ENCODE measurements at regions not wholly inside any gene's neighbourhood (a gene's known extent, or its start where the extent isn't known, plus 50 kb on each side); places are given as distances from the start of the nearest gene placed in this dataset.

GRCh38 chr2:196341277-196341841 is 170.0 kb upstream of the STK17B start:
- Histone ChIP-seq H3K27ac (ENCODE audit: insufficient read depth, low read depth, low read length, poor library complexity, severe bottlenecking) (no peak overlapping the region), H3K27me3 (ENCODE audit: control insufficient read depth, insufficient read depth, low read length, poor library complexity, severe bottlenecking) (no peaks in the 10 kb centered on the region), H3K36me3 (ENCODE audit: control insufficient read depth, insufficient read depth, low read length) (no peaks in the 10 kb centered on the region), H3K9me3 (ENCODE audit: control insufficient read depth, low read length) (no peaks in the 10 kb centered on the region), H3K4me3 (ENCODE audit: insufficient read depth, low read depth, low read length) (no peak overlapping the region), H3K4me1 (ENCODE audit: control insufficient read depth, insufficient read depth, low read length) (no peaks in the 10 kb centered on the region)
- 94% methylated on average over 2 of the region's 2 CpGs for WGBS, 2 experiments

DNA sequence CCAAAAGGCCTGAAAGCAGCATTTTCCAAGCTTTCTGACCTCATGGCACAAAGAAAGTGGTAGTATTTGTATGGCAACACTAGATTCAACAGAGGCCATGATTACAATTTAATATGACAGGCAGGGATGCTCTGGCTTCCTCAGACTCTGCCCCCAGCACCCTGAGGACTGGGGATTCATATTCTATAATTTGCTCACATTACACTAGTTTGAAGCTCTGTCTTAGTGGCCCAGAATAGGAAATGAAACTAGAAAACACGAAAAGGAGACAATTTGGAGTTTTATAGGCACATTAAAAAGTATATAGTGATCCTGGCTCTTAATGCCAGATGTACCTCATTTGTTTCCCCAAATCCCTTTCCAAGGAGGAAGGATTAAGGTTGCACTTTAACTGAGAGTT is 173.0 kb upstream of the STK17B start:
- 100% methylated on average over 1 of the region's 1 CpG for WGBS, 2 experiments

DNA sequence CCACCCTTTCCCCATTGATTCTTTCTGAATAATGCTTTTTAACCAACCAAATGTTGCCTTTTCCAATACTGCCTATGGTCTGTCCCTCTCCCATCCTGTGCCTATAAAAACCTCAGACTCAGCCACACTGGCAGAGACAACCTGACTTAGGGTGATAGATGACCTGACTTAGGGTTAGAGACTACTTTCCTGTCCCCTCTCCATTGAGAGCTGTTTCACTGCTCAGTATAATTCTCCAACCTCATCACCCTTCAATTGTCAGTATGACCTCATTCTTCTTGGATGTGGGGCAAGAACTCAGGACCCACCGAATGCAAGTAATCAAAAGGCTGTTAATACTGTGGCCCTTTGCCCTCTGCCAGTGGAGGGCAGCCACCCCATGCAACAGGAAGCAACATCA is 182.3 kb upstream of the STK17B start:
- no peaks in the 10 kb centered on the region for H3K4me1 ChIP-seq (ENCODE audit: control insufficient read depth, insufficient read depth, low read length)
- no peak overlapping the region for H3K4me3 ChIP-seq (ENCODE audit: insufficient read depth, low read depth, low read length)
- 91 to 94% methylated on average over 1 of the region's 1 CpG for WGBS, 2 experiments
- H3K36me3 ChIP-seq (ENCODE audit: control insufficient read depth, insufficient read depth, low read length) = no peaks in the 10 kb centered on the region
- no peaks in the 10 kb centered on the region for H3K27me3 ChIP-seq (ENCODE audit: control insufficient read depth, insufficient read depth, low read length, poor library complexity, severe bottlenecking)
- no peaks in the 10 kb centered on the region for H3K9me3 ChIP-seq (ENCODE audit: control insufficient read depth, low read length)
- H3K27ac ChIP-seq (ENCODE audit: insufficient read depth, low read depth, low read length, poor library complexity, severe bottlenecking) = no peak overlapping the region

More for the DNA sequence above, 173.0 kb upstream of the STK17B start:
- Histone ChIP-seq H3K9me3 (ENCODE audit: control insufficient read depth, low read length) (no peaks in the 10 kb centered on the region), H3K4me1 (ENCODE audit: control insufficient read depth, insufficient read depth, low read length) (no peaks in the 10 kb centered on the region), H3K27ac (ENCODE audit: insufficient read depth, low read depth, low read length, poor library complexity, severe bottlenecking) (no peak overlapping the region), H3K4me3 (ENCODE audit: insufficient read depth, low read depth, low read length) (no peak overlapping the region), H3K36me3 (ENCODE audit: control insufficient read depth, insufficient read depth, low read length) (no peaks in the 10 kb centered on the region), H3K27me3 (ENCODE audit: control insufficient read depth, insufficient read depth, low read length, poor library complexity, severe bottlenecking) (no peaks in the 10 kb centered on the region)

DNA sequence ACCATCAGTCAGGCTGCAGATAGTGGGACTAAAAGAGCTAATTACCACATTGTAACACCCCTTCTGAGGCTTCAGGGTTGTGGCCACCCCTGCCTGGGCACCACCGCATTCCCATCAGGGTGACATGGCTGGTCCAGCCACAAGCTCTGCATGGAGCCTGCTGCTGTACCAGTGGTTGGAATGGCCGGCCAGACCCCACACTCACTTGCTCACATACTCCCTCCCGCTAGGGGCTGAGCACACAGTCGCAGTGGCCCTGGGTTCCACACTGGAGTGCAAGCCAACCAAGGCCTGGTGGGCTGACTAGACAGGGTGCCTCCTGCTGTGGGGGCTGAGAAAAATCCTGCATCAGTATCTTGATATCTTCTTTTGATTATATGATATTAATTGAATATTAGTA is 182.8 kb upstream of the STK17B start:
- H3K4me1 ChIP-seq (ENCODE audit: control insufficient read depth, insufficient read depth, low read length) = no peaks in the 10 kb centered on the region
- no peaks in the 10 kb centered on the region for H3K9me3 ChIP-seq (ENCODE audit: control insufficient read depth, low read length)
- no peaks in the 10 kb centered on the region for H3K36me3 ChIP-seq (ENCODE audit: control insufficient read depth, insufficient read depth, low read length)
- no peaks in the 10 kb centered on the region for H3K27me3 ChIP-seq (ENCODE audit: control insufficient read depth, insufficient read depth, low read length, poor library complexity, severe bottlenecking)
- H3K4me3 ChIP-seq (ENCODE audit: insufficient read depth, low read depth, low read length) = no peak overlapping the region
- no peak overlapping the region for H3K27ac ChIP-seq (ENCODE audit: insufficient read depth, low read depth, low read length, poor library complexity, severe bottlenecking)
- 96% methylated on average over 4 of the region's 4 CpGs for WGBS, 2 experiments

DNA sequence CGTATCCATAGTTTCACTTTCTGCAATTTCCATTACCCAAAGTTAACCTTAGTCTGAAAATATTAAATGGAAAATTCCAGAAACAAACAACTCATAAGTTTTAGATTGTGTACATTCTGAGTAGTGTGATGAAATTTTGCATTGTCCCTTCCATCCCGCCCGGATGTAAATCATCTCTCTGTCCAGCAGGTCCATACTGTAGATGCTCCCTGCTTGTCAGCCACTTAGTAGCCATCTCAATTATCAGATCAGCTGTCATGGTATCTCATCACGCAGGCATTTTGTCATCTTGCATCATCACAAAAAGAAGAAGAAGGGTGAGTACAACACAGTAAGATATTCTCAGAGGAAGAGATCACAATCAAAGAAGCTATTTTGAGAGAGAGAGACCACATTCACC is 185.0 kb upstream of the STK17B start:
- no peaks in the 10 kb centered on the region for H3K27me3 ChIP-seq (ENCODE audit: control insufficient read depth, insufficient read depth, low read length, poor library complexity, severe bottlenecking)
- H3K27ac ChIP-seq (ENCODE audit: insufficient read depth, low read depth, low read length, poor library complexity, severe bottlenecking) = no peak overlapping the region
- H3K4me1 ChIP-seq (ENCODE audit: control insufficient read depth, insufficient read depth, low read length) = no peaks in the 10 kb centered on the region
- 89 to 93% methylated on average over 3 of the region's 4 CpGs for WGBS, 2 experiments
- no peaks in the 10 kb centered on the region for H3K36me3 ChIP-seq (ENCODE audit: control insufficient read depth, insufficient read depth, low read length)
- H3K4me3 ChIP-seq (ENCODE audit: insufficient read depth, low read depth, low read length) = no peak overlapping the region
- H3K9me3 ChIP-seq (ENCODE audit: control insufficient read depth, low read length) = no peaks in the 10 kb centered on the region

DNA sequence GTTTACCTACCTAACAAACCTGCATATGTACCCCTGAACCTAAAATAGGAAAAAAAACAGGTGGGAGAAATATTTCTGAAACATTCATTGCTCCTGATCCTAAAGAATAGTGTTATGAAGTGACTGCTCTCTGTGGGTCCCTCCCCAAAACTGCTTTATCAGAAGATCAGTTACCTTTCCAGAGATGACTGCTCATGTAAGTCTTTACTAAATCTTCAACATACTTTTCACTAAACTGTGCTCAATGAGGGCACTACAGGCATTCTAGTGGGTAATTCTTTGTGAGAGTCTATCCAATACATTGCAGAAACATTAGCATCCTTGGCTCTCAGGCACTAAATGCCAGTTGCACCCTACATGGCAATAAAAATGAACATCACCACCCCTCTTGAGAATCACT is 189.3 kb upstream of the STK17B start:
- no peak overlapping the region for H3K4me3 ChIP-seq (ENCODE audit: insufficient read depth, low read depth, low read length)
- H3K27ac ChIP-seq (ENCODE audit: insufficient read depth, low read depth, low read length, poor library complexity, severe bottlenecking) = no peak overlapping the region
- no peaks in the 10 kb centered on the region for H3K9me3 ChIP-seq (ENCODE audit: control insufficient read depth, low read length)
- no peaks in the 10 kb centered on the region for H3K36me3 ChIP-seq (ENCODE audit: control insufficient read depth, insufficient read depth, low read length)
- no peaks in the 10 kb centered on the region for H3K4me1 ChIP-seq (ENCODE audit: control insufficient read depth, insufficient read depth, low read length)
- H3K27me3 ChIP-seq (ENCODE audit: control insufficient read depth, insufficient read depth, low read length, poor library complexity, severe bottlenecking) = no peaks in the 10 kb centered on the region

DNA sequence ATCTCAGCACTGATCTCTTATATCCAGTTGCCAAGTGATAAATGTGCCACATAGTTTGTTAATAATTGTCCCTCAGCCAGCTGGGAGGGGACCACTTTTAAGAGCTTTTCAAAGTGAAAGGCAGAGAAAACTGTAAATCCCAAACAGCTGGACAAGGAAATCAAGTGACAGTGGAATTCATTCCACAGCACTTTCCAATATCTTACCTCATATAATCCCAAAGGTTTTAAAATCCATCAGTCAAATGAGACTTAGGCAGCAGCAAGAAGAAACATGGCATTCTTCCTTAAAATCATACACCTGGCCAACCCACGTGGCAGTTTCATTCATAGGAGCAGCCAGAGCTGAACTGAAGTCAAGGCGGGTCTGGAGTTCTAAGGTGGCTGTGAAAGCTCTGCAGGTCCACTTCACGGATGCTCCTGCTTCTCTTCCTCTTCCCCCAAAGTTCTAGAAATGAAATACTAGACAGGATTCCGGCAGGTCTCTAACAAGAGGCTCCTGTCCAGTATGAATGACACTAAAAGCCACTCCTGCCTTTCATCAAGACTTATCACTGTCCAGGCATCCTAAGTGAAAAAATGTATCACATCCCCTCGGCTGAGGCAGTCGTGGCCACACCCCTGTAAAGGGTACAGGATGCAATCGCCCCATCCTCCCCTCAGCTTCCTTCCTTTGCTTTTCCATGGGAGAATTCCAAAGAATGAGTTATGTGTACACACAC is 190.4 kb upstream of the STK17B start:
- H3K27me3 ChIP-seq (ENCODE audit: control insufficient read depth, insufficient read depth, low read length, poor library complexity, severe bottlenecking) = no peaks in the 10 kb centered on the region
- no peaks in the 10 kb centered on the region for H3K9me3 ChIP-seq (ENCODE audit: control insufficient read depth, low read length)
- no peaks in the 10 kb centered on the region for H3K4me1 ChIP-seq (ENCODE audit: control insufficient read depth, insufficient read depth, low read length)
- H3K36me3 ChIP-seq (ENCODE audit: control insufficient read depth, insufficient read depth, low read length) = no peaks in the 10 kb centered on the region
- no peak overlapping the region for H3K27ac ChIP-seq (ENCODE audit: insufficient read depth, low read depth, low read length, poor library complexity, severe bottlenecking)
- 86 to 88% methylated on average over 6 to 7 of the region's 7 CpGs for WGBS, 2 experiments
- H3K4me3 ChIP-seq (ENCODE audit: insufficient read depth, low read depth, low read length) = no peak overlapping the region

- no peaks in the 10 kb centered on the region for H3K4me1 ChIP-seq (ENCODE audit: control insufficient read depth, insufficient read depth, low read length)
- H3K36me3 ChIP-seq (ENCODE audit: control insufficient read depth, insufficient read depth, low read length) = no peaks in the 10 kb centered on the region
- no peaks in the 10 kb centered on the region for H3K27me3 ChIP-seq (ENCODE audit: control insufficient read depth, insufficient read depth, low read length, poor library complexity, severe bottlenecking)
- H3K9me3 ChIP-seq (ENCODE audit: control insufficient read depth, low read length) = no peaks in the 10 kb centered on the region
- 92 to 95% methylated on average over 2 of the region's 2 CpGs for WGBS, 2 experiments
- H3K27ac ChIP-seq (ENCODE audit: insufficient read depth, low read depth, low read length, poor library complexity, severe bottlenecking) = no peak overlapping the region
- H3K4me3 ChIP-seq (ENCODE audit: insufficient read depth, low read depth, low read length) = no peak overlapping the region
Measured at GRCh38 chr2:196362973-196363549, 191.7 kb upstream of the STK17B start.

- Histone ChIP-seq H3K4me1 (ENCODE audit: control insufficient read depth, insufficient read depth, low read length) (no peaks in the 10 kb centered on the region), H3K27me3 (ENCODE audit: control insufficient read depth, insufficient read depth, low read length, poor library complexity, severe bottlenecking) (no peaks in the 10 kb centered on the region), H3K36me3 (ENCODE audit: control insufficient read depth, insufficient read depth, low read length) (no peaks in the 10 kb centered on the region), H3K27ac (ENCODE audit: insufficient read depth, low read depth, low read length, poor library complexity, severe bottlenecking) (no peak overlapping the region), H3K4me3 (ENCODE audit: insufficient read depth, low read depth, low read length) (no peak overlapping the region), H3K9me3 (ENCODE audit: control insufficient read depth, low read length) (no peaks in the 10 kb centered on the region)
- WGBS, 2 experiments = 92 to 99% methylated on average over 3 of the region's 3 CpGs
Measured at GRCh38 chr2:196365145-196365544, 193.8 kb upstream of the STK17B start.

DNA sequence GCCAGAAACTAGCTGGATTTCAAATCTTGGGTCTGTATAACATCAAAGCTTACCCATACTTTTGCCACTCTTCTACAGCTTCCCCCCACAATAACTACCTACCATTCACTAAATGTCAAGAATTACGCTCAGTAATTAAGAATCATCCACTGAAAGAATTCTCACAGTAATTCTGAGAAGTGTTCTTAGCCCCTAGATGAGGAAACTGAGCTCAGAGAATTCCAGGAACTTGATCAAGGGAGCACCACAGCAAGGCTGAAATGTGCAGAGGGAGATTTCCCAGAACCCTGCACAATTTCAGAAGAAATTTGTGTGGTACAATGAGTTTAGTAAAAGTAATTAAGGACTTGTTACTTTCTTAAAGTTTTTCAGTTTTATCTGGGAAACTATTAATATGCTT is 194.5 kb upstream of the STK17B start:
- H3K4me3 ChIP-seq (ENCODE audit: insufficient read depth, low read depth, low read length) = no peak overlapping the region
- no peaks in the 10 kb centered on the region for H3K27me3 ChIP-seq (ENCODE audit: control insufficient read depth, insufficient read depth, low read length, poor library complexity, severe bottlenecking)
- WGBS, 2 experiments = 100% methylated on average over 1 of the region's 1 CpG
- no peaks in the 10 kb centered on the region for H3K9me3 ChIP-seq (ENCODE audit: control insufficient read depth, low read length)
- H3K27ac ChIP-seq (ENCODE audit: insufficient read depth, low read depth, low read length, poor library complexity, severe bottlenecking) = no peak overlapping the region
- H3K36me3 ChIP-seq (ENCODE audit: control insufficient read depth, insufficient read depth, low read length) = no peaks in the 10 kb centered on the region
- no peaks in the 10 kb centered on the region for H3K4me1 ChIP-seq (ENCODE audit: control insufficient read depth, insufficient read depth, low read length)

Data from ectodermal cell (in vitro differentiated cells).